Bone marrow (tissue), 2 donors: ENCODE measurements at regions not wholly inside any gene's neighbourhood (a gene's known extent, or its start where the extent isn't known, plus 50 kb on each side); places are given as distances from the start of the nearest gene placed in this dataset.

Source experiments
- DNase-seq, 2 donors: peaks; one replicate each; lab custom pipeline; 2025; lab: John Stamatoyannopoulos, UW

DNA sequence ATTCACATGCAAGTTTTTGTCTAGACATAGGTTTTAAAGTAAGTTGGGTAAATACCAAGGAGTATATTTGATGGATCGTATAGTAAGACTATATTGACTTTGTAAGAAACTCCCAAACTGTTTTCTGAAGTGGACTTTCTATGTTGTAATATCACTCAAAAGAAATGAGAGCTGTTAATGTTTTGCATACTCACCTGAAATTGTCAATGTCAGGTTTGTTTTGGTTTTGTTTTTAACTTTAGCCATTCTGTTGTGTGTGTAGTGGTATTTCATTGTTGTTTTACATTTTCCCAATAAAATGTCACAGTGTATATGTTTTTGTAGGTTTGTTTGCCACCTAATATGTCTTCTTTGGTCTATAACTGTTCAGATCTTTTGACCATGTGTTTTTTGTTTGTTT lies 375.7 kb upstream of the CDH9 start:
- DNase-seq = no peak

DNA sequence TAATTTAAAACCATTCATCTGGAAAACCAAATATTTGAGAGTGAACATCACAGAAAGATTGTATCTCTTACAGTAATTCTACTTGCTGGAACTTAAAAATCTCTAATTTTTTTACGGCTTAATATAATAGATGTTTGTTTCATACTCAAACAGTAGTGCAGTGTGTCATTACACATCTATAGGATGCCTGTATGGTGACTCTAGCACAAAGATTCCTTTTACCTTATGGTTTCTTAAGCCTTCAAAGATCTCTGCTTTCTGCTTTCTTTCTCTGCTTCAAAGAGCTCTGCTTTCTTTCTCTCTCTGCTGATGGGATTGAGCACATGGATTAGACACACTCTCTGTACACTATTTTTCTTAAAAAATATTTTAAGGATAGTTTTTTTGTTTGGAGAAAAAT lies 374.0 kb upstream of the CDH9 start:
- DNase-seq = no peak

DNA sequence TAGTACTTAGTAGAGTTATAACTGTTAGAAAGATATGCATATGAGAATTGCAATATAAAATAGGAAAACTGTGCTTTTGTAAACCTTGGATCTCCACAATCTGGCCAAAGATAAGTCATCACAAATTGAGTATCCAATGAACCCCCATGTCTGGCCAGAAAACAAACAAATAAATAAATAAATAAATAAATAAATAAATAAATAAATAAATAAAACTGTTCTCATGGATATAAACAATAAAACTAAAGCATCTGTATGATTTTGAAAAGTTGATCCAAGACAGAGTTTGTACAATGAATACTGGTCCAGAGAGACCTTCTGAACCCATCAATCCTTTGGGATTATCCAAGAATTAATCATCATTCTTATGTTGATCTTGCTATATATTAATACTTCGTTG lies 367.6 kb upstream of the CDH9 start:
- no peak for DNase-seq

DNA sequence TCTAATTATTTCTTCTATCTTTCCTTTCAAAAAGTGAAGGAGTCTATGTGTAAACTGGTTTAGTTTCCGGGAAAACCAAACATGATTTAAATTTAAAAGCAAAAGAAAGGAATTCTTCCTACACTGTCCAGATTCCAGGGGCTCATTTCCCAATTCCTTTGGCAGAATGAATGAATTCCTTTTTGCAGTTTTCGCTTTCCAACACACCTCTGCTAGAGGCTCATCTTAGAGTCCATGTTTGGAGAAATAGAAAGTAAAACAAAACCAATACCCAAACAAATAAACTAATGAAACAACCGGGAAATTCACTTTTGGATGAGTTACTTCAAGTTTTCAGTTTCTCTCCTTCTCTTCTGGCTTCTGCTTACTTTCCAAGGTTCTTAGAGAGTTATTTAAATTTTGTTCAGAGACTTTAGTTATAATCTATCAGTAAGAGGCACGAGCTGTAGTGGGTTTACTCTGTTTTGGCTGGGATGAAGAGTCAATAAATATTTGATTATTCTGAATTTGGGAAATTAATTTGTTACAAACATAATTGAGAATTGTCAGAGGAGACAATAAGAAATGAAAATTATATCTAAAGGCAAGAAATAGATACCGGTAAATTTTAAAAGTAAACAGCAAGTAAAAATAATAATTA lies 365.0 kb upstream of the CDH9 start:
- no peak for DNase-seq

DNA sequence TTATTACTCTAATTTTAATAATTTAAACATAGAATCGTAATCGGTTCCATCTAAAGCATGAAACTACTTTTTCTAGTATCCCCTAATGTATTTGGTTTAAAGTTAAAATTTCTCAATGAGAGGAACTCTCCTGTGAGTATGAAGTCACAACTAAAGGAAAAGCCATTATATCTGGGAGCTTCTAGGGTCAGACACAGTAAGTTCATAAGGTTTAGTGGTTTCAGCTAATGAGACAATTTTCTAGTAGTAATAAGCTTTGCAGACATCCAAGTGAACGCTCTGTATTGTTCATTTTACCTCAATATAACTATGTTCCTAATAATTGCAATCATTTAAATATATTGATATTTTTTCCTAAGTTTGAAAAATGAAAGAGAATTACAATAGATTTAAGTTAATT lies 364.4 kb upstream of the CDH9 start:
- DNase-seq = no peak

DNA sequence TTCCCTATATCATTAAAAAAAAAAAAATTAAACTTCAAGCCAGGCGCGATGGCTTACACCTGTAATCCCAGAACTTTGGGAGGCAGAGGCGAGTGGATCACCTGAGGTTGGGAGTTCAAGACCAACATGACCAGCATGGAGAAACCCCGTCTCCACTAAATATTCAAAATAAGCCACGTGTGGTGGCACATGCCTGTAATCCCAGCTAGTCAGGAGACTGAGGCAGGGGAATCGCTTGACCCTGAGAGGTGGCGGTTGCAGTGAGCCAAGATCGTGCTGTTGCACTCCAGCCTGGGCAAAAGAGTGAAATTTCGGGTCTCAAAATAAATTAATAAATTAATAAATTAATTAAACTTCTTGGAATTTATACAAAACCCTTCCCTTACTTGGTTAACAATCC lies 358.6 kb upstream of the CDH9 start:
- no peak for DNase-seq

DNA sequence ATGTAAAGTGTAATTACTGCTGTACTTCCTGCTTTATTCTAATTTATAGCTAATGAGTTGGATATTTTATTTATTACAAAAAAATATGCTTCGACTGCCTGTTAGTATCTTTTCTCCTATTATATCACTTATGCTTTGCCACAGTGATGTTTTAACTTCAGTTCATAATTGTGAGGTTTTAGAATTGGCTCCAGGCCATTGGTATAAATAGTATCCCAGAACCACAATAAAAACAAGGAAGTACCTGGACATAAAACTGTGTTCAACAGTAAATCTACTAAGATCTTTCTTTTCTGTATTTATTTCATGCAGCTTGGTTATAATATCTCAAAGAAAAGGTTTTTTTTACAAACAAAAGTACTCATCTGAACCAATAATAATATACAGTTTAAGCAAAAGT lies 354.3 kb upstream of the CDH9 start:
- DNase-seq = no peak

DNA sequence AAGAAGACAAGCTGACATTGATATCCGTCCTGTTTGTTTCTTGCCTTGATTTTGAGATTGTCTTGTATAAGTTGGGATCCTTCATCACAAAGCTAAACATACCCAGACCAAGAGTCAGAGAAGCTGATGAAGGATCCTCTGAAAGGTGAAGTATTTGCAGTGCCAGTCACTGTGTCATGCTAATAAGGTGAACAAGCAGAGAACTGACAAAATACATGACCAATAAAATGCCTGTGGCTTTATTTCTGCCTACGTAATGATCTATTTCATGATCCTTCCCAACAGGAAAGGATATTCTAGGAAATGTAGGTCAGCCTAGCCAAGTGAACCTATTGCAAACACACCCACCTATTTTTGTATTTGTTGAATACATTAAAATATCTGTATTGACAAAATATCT lies 351.3 kb upstream of the CDH9 start:
- no peak for DNase-seq

DNA sequence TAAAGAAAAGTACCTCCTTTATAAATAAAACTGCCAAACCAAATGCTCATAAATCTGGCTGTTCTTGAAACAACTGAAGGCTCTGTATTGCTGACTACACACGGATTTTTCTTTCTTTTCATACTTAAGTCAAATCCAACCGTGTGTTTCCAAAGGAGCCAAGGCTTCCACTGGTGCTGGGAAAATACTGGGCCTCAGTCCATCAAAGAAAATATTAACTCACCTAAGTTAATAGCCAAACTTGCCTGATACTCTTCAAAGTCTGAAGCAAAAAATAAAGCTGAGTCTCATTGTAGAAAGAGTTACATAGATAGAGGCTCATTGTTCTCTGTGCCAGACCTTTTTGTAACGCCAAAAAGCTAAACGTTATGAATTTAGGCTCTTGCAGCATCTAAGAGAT lies 350.4 kb upstream of the CDH9 start:
- DNase-seq = no peak

DNA sequence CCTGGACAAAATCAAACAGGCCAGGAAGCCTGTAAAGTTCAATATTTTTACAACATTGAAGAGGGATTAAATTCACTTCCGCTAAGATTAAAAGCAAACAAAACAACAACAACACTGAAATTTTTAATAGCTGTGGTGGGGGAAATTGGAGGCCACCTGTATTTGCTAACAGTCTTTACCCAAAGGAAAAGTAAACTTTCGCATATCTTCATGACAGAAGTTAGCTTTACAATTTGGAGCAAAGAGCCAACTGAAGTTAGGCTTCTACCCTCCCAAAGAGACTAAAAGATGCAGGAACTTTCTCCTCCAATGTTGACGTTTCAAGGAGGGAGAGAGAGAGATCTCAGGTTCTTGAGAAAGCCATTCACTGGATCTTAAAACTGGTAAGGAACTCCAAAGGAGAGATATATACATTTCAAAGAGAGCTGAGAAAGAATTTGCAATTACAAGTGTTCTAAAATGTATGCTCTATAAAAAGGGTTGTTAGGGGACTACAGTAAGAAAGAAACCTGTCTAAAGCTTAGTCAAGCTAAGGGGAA lies 349.2 kb upstream of the CDH9 start:
- no peak for DNase-seq

DNA sequence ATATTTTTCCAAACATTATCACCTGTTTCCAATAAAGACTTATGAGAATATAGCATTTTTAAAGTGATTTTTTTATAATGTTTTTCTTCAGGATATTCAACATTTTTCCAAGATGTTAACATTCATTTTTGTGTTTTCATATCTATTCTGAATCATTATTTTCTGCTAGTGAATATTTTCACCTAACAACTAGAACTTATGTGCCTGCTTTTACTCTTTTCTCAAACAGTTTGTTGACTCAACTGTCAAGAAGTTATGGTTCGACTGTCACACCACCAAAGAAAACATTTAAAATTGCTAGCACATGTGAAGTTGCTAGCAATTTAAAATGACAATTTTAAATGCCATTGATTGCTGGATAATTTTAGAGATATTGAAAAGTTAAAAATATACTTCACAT lies 343.3 kb upstream of the CDH9 start:
- DNase-seq = no peak

DNA sequence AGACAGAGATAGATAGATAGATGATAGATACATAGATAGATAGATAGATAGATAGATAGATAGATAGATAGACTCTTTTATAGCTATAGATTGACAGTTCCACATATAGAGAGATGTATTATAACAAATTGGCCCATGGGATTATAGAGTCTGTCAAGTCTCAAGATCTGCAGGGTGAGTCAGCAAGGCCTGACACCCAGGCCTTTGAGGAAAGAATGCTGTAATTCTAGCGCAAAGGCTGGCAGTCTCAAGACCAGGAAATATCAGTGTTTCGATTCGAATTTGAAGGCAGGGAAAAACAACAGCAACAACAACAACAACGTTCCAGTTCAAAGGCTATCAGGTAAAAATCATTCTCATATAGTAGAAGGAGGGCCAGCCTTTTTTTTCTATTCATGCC lies 339.2 kb upstream of the CDH9 start:
- no peak for DNase-seq

DNA sequence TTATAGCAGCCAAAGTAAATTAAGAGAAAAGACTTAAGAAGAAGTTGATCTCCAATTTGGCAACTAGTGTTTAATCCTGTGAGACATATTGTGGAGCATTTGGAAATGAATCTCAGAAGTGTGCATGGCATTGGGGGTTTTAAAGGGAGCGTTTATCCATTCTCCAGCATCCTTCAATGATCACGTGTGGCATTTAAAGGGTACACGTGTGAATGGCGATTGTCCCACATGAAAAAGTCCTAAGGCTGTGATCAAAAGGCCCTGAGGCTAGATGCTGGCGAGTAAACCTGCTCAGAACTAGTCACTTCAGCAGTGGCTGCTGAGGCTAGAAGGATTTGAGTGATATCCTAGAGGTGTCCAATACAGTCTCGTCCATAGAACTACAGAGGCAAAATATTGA lies 315.6 kb upstream of the CDH9 start:
- no peak for DNase-seq

DNA sequence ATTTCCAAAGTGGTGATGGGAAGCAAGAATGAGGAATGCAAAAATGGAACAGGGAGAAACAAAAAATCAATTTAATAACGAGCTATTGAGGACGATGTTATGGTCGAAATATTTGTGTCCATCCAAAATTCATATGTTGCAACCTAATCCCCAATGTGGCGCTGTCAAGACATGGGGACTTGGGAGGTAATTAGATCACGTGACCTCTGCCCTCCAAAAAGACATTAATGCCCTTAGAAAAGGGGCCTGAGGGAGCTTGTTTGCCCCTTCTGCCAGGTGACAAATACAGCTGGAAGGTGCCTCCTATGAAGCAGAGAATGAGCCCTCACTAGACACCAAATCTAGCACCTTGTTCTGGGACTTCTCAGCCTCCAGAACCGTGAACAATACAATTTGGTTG lies 315.2 kb upstream of the CDH9 start:
- no peak for DNase-seq

DNA sequence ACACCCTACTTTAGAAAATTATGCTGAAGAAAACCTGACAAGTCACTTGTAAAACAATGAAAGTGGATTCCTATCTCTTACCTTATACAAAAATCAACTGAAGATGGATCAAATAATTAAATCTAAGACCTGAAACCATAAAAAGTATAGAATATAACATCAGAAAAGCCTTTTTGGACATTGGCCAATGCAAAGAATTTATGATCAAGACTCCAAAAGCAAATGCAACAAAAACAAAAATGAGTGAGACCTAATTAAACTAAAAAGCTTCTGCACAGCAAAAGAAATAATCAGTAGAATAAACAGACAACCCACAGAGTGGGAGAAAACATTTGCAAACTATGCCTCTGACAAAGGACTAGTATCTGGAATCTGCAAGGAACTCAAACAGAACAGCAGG lies 303.0 kb upstream of the CDH9 start:
- no peak for DNase-seq

DNA sequence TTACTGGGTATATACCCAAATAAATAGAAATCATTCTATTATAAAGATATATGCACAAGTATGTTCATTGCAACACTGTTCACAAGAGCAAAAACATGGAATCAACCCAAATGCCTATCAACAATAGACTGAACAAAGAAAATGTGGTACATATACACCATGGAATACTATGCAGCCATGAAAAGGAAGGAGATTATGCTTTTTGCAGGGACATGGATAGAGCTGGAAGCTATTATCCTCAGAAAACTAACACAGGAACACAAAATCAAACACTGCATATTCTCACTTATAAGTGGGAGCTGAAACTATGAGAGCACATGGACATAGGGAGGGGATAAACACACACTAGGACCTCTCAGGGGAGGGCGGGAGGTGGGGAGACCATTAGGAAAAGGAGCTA lies 298.4 kb upstream of the CDH9 start:
- DNase-seq = no peak

DNA sequence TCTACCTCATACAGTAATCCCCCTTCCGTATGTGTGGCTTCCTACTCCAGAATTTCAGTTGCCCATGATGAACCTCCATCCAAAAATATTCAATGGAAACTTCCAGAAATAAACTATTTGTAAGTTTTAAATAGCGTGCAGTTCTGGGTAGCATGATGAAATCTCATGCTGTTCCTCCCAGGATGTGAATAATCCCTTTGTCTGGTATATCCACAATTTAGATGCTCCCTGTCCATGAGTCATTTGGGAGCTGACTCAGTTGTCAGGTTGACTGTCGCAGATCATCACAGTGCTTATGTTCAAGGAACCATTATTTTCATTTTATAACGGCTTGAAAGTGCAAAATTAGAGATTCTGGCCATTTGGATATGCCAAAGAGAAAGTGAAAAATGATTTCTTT lies 290.1 kb upstream of the CDH9 start:
- DNase-seq = no peak

DNA sequence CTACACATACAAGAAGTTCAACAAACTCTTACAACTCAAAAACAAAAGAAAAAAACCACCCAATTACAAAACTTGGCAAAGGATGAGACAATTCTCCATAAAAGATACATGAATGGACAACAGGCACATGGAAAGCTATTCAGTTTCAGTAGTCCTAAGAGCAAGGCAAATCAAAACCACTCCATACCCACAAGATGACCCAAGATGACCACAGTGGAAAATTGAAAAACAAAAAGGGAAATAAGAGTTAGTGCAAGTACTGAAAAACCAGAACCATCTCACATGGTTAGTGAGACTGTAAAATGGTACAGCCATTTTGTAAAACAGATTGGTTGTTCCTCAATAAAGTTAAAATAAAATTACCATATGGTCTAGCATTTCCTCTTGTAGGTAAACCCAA lies 287.1 kb upstream of the CDH9 start:
- no peak for DNase-seq

DNA sequence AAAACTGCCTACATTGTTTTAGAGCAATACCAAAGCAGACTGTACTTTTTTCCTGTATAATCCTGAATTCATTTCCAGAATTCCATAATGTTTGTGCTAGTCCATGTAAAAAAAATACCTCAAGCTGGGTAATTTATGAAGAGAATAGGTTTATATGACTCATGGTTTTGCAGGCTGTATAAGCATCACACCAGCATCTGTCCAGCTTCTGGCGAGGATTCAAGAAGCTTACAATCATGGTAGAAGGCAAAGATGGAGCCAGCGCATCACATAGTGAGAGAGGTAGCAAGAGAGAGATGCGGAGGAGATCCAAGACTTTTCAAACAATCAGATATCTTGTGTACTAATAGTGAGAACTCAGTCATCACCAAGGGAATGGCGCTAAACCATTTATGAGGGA lies 280.3 kb upstream of the CDH9 start:
- DNase-seq = no peak

DNA sequence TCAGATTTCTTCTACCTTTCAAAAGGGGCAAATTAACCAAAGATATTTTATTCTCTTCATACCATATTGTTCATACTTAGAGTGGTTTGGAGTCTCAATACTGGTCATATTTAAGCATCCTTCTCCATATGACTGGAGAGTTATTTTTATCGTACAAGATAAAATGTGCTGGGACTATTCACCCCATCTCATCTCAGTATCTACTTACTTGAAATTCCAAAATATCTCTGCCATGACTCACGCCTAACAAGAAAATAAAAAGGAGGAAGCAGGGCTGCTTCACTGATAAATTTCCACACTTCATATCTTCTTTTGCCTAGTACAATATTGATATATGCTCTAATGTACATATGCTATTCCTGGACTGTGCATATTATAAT lies 277.9 kb upstream of the CDH9 start:
- DNase-seq = no peak

DNA sequence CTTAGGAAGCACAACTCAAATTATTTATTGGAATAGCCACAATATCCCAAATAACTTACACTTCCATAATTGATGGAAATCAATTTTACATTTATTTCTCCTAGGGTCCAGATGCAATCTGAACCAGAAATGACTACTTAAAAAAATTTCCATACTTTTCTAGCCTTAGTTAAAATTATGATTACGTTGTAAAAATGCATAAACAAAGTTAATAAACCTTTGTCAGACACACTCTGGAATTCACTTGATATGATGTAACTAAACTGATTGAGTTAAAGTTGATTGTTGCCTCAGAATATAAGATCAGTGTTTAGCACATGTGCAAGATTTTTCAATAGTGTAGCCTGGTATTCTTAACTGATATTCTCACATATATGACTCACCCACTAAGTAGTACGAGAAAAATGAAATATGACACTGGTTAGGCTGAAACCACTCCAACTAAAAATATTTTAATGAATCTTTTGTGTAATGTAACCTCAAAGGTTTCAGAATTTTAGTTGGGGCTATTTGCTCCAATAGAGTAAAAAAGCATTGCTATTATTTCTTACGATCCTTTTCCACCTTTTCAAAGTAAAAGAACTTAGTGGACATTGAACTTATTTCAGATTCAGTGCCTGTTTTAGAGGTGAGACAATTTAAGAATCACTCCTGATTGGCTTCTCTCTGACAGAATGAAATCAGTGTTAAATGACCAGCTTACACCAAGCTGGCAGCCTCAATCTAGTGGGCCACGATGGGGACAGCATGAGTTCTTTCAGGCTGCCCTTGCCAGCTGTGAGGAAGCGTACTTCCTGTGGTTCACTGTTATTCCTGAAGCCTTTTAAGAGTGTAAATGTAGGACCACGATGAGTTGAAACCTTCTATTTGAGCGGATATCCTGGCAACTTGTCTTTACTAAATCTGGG lies 277.2 kb upstream of the CDH9 start:
- no peak for DNase-seq

DNA sequence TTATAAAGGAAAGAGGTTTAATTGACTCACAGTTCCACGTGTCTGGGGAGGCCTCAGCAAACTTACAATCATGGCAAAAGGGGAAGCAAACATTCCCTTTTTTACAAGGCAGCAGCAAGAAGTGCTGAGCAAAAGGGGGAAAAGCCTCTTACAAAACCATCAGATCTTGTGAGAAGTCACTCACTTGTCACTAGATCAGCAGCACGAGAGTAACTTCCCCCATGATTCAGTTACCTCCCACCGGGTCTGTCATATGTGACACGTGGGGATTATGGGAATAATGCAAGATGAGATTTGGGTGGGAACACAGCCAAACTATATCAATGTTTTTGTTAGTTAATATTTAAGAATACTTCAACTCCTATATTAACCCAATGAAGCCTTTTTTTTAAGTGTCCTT lies 275.2 kb upstream of the CDH9 start:
- no peak for DNase-seq

DNA sequence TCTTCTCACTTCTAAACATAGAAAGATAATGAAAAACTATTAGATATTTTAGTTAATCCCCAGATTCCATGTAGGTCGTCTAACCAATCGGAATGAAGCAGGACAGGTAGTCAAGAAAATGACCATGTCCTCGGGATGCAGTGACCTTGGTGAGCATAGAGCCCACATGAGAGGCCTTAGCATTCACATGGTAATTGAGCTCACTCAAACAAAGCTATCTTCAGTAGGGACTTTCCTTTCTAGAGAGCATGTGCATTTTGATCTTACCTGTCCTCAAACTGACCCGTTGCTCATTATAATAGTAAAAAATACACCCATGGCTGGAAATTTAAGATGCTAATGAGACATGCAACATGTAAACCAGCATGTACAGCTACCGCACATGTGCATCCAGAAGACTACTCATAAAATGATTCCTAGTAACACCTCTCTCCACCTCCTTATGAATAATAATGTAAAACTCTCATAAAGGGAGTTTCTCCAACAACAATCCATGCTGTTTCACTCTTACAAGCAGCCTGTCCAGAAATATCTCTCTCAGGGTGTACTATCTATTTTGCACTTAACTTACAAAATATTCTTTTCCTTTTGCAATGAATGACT lies 274.0 kb upstream of the CDH9 start:
- no peak for DNase-seq
